Gastrocnemius medialis (tissue), 4 donors: ENCODE measurements at regions not wholly inside any gene's neighbourhood (a gene's known extent, or its start where the extent isn't known, plus 50 kb on each side); places are given as distances from the start of the nearest gene placed in this dataset.

Experiments
- ATAC-seq, 2 donors: fragments of 150-250 bp; one replicate each; pipeline ENCODE4 v1.9.1; 2016
- DNase-seq, 2 donors: peaks; one replicate each; pipeline ENCODE4 v3.0.0-alpha.2; 2019
- H3K27ac ChIP-seq, 4 donors: fragments of 200-600 bp; sonication (generic); 1 replicate in 1 of 4; 2 replicates in 3 of 4; pipeline ENCODE4 v1.5.1; 2016 to 2018; ENCODE audit warnings: mild to moderate bottlenecking in 2 of 4, moderate library complexity in 1 of 4
- H3K27me3 ChIP-seq, 3 donors: fragments of 200-600 bp; sonication (generic) in 2 of 3; 1 replicate in 1 of 3; 2 replicates in 2 of 3; pipeline versions ENCODE4 v1.5.1 to v1.6.0; 2016 to 2019; ENCODE audit warnings: mild to moderate bottlenecking in 1 of 3, moderate library complexity in 1 of 3
- H3K36me3 ChIP-seq, 2 donors: fragments of 200-600 bp; sonication (generic) in 1 of 2; one replicate each; pipeline ENCODE4 v1.5.1; 2017 to 2018
- H3K4me1 ChIP-seq, 2 donors: fragments of 200-600 bp; sonication (generic) in 1 of 2; one replicate each; pipeline ENCODE4 v1.5.1; 2016 to 2017; ENCODE audit warnings: mild to moderate bottlenecking in 2 of 2
- H3K4me3 ChIP-seq, 4 donors: fragments of 200-600 bp; sonication (generic) in 3 of 4; 1 replicate in 1 of 4; 2 replicates in 3 of 4; pipeline ENCODE4 v1.5.1; 2016 to 2019; ENCODE audit warnings: mild to moderate bottlenecking in 2 of 4
- H3K9me3 ChIP-seq, 3 donors: fragments of 200-600 bp; sonication (generic) in 2 of 3; 1 replicate in 1 of 3; 2 replicates in 2 of 3; pipeline ENCODE4 v1.5.1; 2016 to 2019
- POLR2A ChIP-seq, 2 donors: fragments of 450-650 bp; IDR thresholded peaks; one replicate each; pipeline ENCODE4 v1.6.1; 2017; ENCODE audit warnings: antibody characterized with exemption in 2 of 2, mild to moderate bottlenecking in 2 of 2, moderate library complexity in 2 of 2
- in situ Hi-C, 4 donors: fragments of 200-750 bp; cut with MboI; loops; one replicate each; pipeline versions ENCODE4 v1.15.0 to v1.8.0; 2017; ENCODE audit warnings: low sequenced_read_pairs in 4 of 4
- intact Hi-C: fragments of 100-400 bp; cut with DNase I; formaldehyde crosslinking; loops from one replicate; pipeline ENCODE4 v1.15.1; 2023; ENCODE audit warnings: low total_unique reads
- TF ChIP-seq, protein P1 (sequence below), 5 experiments: fragments of 450-650 bp in 3 of 5; fragments of 200-600 bp in 2 of 5; sonication (generic) in 2 of 5; IDR thresholded peaks in 4 of 5; conservative IDR thresholded peaks in 1 of 5; 1 replicate in 4 of 5; 2 replicates in 1 of 5; pipeline ENCODE4 v1.5.1; 2016 to 2019; ENCODE audit warnings: antibody characterized with exemption in 5 of 5, mild to moderate bottlenecking in 3 of 5, moderate library complexity in 3 of 5

- Histone ChIP-seq H3K9me3 (peaks cover 0 to 3% (median 0%) of the 10 kb centered on the region in 3 donors), H3K4me1 (no peaks in the 10 kb centered on the region), H3K27ac (no peak overlapping the region), H3K27me3 (no peaks in the 10 kb centered on the region), H3K36me3 (no peaks in the 10 kb centered on the region), H3K4me3 (no peak overlapping the region)
- intact Hi-C loops: no loop called here
- TF ChIP-seq POLR2A (IDR thresholded peaks at IDR 0.05): no peak
- TF ChIP-seq, protein P1, sequence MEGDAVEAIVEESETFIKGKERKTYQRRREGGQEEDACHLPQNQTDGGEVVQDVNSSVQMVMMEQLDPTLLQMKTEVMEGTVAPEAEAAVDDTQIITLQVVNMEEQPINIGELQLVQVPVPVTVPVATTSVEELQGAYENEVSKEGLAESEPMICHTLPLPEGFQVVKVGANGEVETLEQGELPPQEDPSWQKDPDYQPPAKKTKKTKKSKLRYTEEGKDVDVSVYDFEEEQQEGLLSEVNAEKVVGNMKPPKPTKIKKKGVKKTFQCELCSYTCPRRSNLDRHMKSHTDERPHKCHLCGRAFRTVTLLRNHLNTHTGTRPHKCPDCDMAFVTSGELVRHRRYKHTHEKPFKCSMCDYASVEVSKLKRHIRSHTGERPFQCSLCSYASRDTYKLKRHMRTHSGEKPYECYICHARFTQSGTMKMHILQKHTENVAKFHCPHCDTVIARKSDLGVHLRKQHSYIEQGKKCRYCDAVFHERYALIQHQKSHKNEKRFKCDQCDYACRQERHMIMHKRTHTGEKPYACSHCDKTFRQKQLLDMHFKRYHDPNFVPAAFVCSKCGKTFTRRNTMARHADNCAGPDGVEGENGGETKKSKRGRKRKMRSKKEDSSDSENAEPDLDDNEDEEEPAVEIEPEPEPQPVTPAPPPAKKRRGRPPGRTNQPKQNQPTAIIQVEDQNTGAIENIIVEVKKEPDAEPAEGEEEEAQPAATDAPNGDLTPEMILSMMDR (IDR thresholded peaks at IDR 0.05 in 4 of 5, conservative IDR thresholded peaks at IDR 0.05 in 1 of 5): no peak
- ATAC-seq (no peak), DNase-seq (no peak)
- in situ Hi-C loops: no loop called here
Observed at GRCh38 chr13:34371108-34371507, 553.2 kb downstream of the RFC3 start.

DNA sequence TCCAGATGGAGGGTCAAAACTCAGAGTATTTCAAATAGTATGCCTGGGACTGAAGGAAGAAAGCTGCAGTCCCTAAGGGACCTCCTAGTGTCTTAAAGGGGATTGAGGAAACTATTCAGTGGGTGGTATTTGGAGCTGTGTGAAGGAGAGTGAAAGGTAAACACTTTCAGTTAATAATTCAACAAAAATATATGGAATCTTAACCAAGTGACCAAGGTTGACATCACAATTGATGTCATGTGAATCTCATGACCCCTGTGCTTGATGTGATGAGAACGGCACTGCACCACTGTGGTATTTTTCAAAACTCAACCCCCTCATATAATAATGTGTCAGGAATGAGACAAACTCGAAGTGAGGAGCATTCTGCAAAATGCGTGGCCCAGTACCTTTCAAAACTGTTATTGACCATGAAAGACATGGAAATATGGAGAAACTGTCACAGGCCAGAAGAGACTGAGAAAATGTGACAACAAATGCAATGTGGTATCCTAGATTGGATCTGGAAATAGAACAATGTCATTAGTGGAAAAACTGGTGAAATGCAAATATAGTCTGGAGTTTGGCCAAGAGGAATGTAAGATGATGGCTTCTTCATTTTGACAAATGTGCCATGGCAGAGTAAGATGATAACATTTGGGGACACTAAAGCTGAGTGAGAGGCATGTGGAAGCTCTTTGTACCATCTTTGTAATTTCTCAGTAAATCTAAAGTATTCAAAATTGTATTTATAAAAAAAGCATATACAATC, 553.9 kb downstream of the RFC3 start:
- Histone ChIP-seq H3K36me3 (no peaks in the 10 kb centered on the region), H3K4me3 (no peak overlapping the region), H3K27me3 (no peaks in the 10 kb centered on the region), H3K4me1 (no peaks in the 10 kb centered on the region), H3K9me3 (peaks cover 0 to 3% (median 0%) of the 10 kb centered on the region in 3 donors), H3K27ac (no peak overlapping the region)
- DNase-seq (no peak), ATAC-seq (no peak)
- TF ChIP-seq, protein P1 (IDR thresholded peaks at IDR 0.05 in 4 of 5, conservative IDR thresholded peaks at IDR 0.05 in 1 of 5): no peak
- TF ChIP-seq POLR2A (IDR thresholded peaks at IDR 0.05): no peak
- intact Hi-C loops (no loop called here), in situ Hi-C loops (no loop called here)

GRCh38 chr13:34372581-34372980, 554.6 kb downstream of the RFC3 start:
- no peak overlapping the region for H3K27ac ChIP-seq
- DNase-seq (no peak), ATAC-seq (no peak)
- no peaks in the 10 kb centered on the region for H3K4me1 ChIP-seq
- no peak for TF ChIP-seq POLR2A (IDR thresholded peaks at IDR 0.05)
- TF ChIP-seq, protein P1 (IDR thresholded peaks at IDR 0.05 in 4 of 5, conservative IDR thresholded peaks at IDR 0.05 in 1 of 5): no peak
- H3K9me3 ChIP-seq: peaks cover 0 to 3% (median 0%) of the 10 kb centered on the region in 3 donors
- no peak overlapping the region for H3K4me3 ChIP-seq
- H3K27me3 ChIP-seq: no peaks in the 10 kb centered on the region
- no peaks in the 10 kb centered on the region for H3K36me3 ChIP-seq
- in situ Hi-C loops: no loop called here
- intact Hi-C loops: no loop called here

DNA sequence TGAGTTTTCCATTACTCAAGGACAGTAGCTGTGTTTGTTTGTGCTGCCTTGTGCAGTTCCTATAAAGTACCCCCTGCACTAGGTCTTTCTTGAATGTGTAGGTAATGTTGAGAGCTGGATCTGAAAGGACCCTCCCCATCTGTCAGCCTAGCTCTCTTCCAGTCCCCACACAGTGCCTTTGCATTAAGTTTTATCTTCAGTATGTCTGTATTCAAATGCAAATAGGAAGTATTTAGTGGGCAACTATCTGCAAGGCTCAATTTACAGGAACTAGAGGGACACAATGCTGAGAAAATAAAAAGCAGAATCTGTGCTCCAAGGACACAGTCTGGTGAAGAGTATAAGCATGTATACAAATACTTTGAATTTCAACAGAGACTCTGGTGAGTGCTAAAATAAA, 558.5 kb downstream of the RFC3 start:
- Histone ChIP-seq H3K27me3 (no peaks in the 10 kb centered on the region), H3K9me3 (peaks cover 0 to 3% (median 0%) of the 10 kb centered on the region in 3 donors), H3K4me1 (no peaks in the 10 kb centered on the region), H3K27ac (no peak overlapping the region), H3K36me3 (no peaks in the 10 kb centered on the region), H3K4me3 (no peak overlapping the region)
- TF ChIP-seq, protein P1 (IDR thresholded peaks at IDR 0.05 in 4 of 5, conservative IDR thresholded peaks at IDR 0.05 in 1 of 5): no peak
- no peak for TF ChIP-seq POLR2A (IDR thresholded peaks at IDR 0.05)
- in situ Hi-C loops (no loop called here), intact Hi-C loops (no loop called here)
- no peak for DNase-seq
- ATAC-seq: no peak

DNA sequence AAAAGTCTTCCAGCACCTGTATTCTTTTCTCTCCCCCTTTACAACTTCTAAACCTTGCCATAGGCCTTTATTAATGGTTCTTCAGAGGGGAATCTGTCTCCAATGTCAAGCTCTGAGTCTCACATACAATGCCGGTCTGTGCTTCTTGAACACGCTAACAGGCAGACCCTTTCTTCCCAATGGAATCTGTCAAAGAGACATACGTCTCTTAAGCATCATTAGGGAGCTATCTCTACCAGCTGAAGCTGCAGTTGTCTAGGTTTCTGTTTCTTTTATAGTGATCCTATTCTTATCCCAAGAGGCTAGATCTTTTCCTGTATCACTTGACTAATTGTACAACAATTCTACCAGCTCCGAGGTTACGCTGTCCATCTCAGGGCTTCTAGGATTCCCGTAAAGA, 560.8 kb upstream of the NBEA start:
- intact Hi-C loops (no loop called here), in situ Hi-C loops (no loop called here)
- H3K4me1 ChIP-seq: no peaks in the 10 kb centered on the region
- H3K9me3 ChIP-seq: no peaks in the 10 kb centered on the region
- H3K27me3 ChIP-seq: no peaks in the 10 kb centered on the region
- no peak for DNase-seq
- H3K4me3 ChIP-seq: no peak overlapping the region
- no peak overlapping the region for H3K27ac ChIP-seq
- TF ChIP-seq POLR2A (IDR thresholded peaks at IDR 0.05): no peak
- TF ChIP-seq, protein P1 (IDR thresholded peaks at IDR 0.05 in 4 of 5, conservative IDR thresholded peaks at IDR 0.05 in 1 of 5): no peak
- ATAC-seq: no peak
- no peaks in the 10 kb centered on the region for H3K36me3 ChIP-seq
